ENCODE measurements at regions not wholly inside any gene's neighbourhood (a gene's known extent, or its start where the extent isn't known, plus 50 kb on each side); places are given as distances from the start of the nearest gene placed in this dataset.
"Not testable (repeated sequence)": the region's sequence is repeated elsewhere in the genome, so short reads cannot be mapped to it uniquely, and the experiment has no call there.

GRCh38 chr15:62515696-62516395, 350.8 kb upstream of the C2CD4B start:
- no peak for FAIRE-seq

- FAIRE-seq: no peak
Observed at GRCh38 chr15:62517541-62517940, 352.5 kb upstream of the C2CD4B start.

GRCh38 chr15:62518666-62519065, 353.6 kb upstream of the C2CD4B start:
- FAIRE-seq: not testable (repeated sequence)

- no peak for FAIRE-seq
Observed at GRCh38 chr15:62519900-62520299, 354.8 kb upstream of the C2CD4B start.

GRCh38 chr15:62520887-62521286, 355.8 kb upstream of the C2CD4B start:
- no peak for FAIRE-seq

GRCh38 chr15:62521396-62521795, 356.3 kb upstream of the C2CD4B start:
- FAIRE-seq: no peak

GRCh38 chr15:62524848-62525247, 359.8 kb upstream of the C2CD4B start:
- FAIRE-seq: no peak

- FAIRE-seq: no peak
Observed at GRCh38 chr15:62527387-62527786, 362.3 kb upstream of the C2CD4B start.

- FAIRE-seq: no peak
Observed at GRCh38 chr15:62528505-62528904, 363.4 kb upstream of the C2CD4B start.

- no peak for FAIRE-seq
Observed at GRCh38 chr15:62532367-62532766, 367.3 kb upstream of the C2CD4B start.

- no peak for FAIRE-seq
Observed at GRCh38 chr15:62533687-62534086, 368.6 kb upstream of the C2CD4B start.

GRCh38 chr15:62534996-62535395, 369.9 kb upstream of the C2CD4B start:
- no peak for FAIRE-seq

- no peak for FAIRE-seq
Observed at GRCh38 chr15:62539236-62539635, 374.2 kb upstream of the C2CD4B start.

GRCh38 chr15:62541250-62541649, 376.2 kb upstream of the C2CD4B start:
- no peak for FAIRE-seq

- FAIRE-seq: no peak
Observed at GRCh38 chr15:62541846-62542245, 376.8 kb upstream of the C2CD4B start.

- no peak for FAIRE-seq
Observed at GRCh38 chr15:62544446-62544845, 379.4 kb upstream of the C2CD4B start.

- FAIRE-seq: no peak
Observed at GRCh38 chr15:62545467-62546227, 380.6 kb upstream of the C2CD4B start.

- FAIRE-seq: no peak
Observed at GRCh38 chr15:62546628-62547027, 381.5 kb upstream of the C2CD4B start.

GRCh38 chr15:62547584-62547983, 382.5 kb upstream of the C2CD4B start:
- no peak for FAIRE-seq

- FAIRE-seq: no peak
Observed at GRCh38 chr15:62549345-62549970, 384.4 kb upstream of the C2CD4B start.

- FAIRE-seq: no peak
Observed at GRCh38 chr15:62550106-62550505, 385.0 kb upstream of the C2CD4B start.

- FAIRE-seq: no peak
Observed at GRCh38 chr15:62552444-62552843, 387.4 kb upstream of the C2CD4B start.

GRCh38 chr15:62553911-62554563, 389.0 kb upstream of the C2CD4B start:
- no peak for FAIRE-seq
